ENCODE measurements at regions not wholly inside any gene's neighbourhood (a gene's known extent, or its start where the extent isn't known, plus 50 kb on each side); places are given as distances from the start of the nearest gene placed in this dataset.

GRCh38 chr7:121744319-121744718, 128.6 kb upstream of the PTPRZ1 start:
- TF ChIP-seq CTCF (IDR thresholded peaks at IDR 0.05) (no peak), POLR2A (IDR thresholded peaks at IDR 0.05) (no peak)

Data from esophagus squamous epithelium (tissue), 4 donors.